ENCODE measurements at regions not wholly inside any gene's neighbourhood (a gene's known extent, or its start where the extent isn't known, plus 50 kb on each side); places are given as distances from the start of the nearest gene placed in this dataset.

- TF ChIP-seq POLR2A (IDR thresholded peaks at IDR 0.05) (no peak), CTCF (IDR thresholded peaks at IDR 0.05) (no peak), POLR2AphosphoS5 (IDR thresholded peaks at IDR 0.05) (no peak)
These were observed 344.7 kb downstream of the HRH4 start for GRCh38 chr18:24805156-24805555.
